ENCODE measurements at regions not wholly inside any gene's neighbourhood (a gene's known extent, or its start where the extent isn't known, plus 50 kb on each side); places are given as distances from the start of the nearest gene placed in this dataset.

- no peaks in the 10 kb centered on the region for H3K27me3 ChIP-seq (ENCODE audit: control insufficient read depth, insufficient read depth, low read length, poor library complexity, severe bottlenecking)
- H3K4me3 ChIP-seq (ENCODE audit: low read length): no peak overlapping the region
- no peak for TF ChIP-seq CTCF (conservative IDR thresholded peaks at IDR 0.05)
- no peaks in the 10 kb centered on the region for H3K9me3 ChIP-seq (ENCODE audit: control insufficient read depth, low read length)
- no peak overlapping the region for H3K4me3 Mint-ChIP-seq
- no peak overlapping the region for H3K9ac ChIP-seq (ENCODE audit: extremely low read depth, low read length, poor library complexity, severe bottlenecking)
- H3K27ac ChIP-seq (ENCODE audit: low read depth, low read length): no peak overlapping the region
- 88 to 89% methylated on average over 1 to 3 of the region's 3 CpGs for WGBS, 2 experiments (ENCODE audit: insufficient coverage in 1 of 2, insufficient read length in 1 of 2)
- no peaks in the 10 kb centered on the region for H3K9me3 Mint-ChIP-seq
- peaks cover 36% of the 10 kb centered on the region for H3K4me1 Mint-ChIP-seq
- peaks cover 4% of the 10 kb centered on the region for H3K36me3 Mint-ChIP-seq (ENCODE audit: low read depth)
- peaks cover 9% of the 10 kb centered on the region for H3K4me1 ChIP-seq (ENCODE audit: control insufficient read depth, insufficient read depth, low read length)
- no peaks in the 10 kb centered on the region for H3K27me3 Mint-ChIP-seq (ENCODE audit: insufficient read depth)
- no peak for DNase-seq
- H3K27ac Mint-ChIP-seq: no peak overlapping the region
- H3K36me3 ChIP-seq (ENCODE audit: control insufficient read depth, insufficient read depth, low read length): no peaks in the 10 kb centered on the region
Measured at GRCh38 chr9:626596-626995, 214.9 kb upstream of the DMRT1 start.

- no peak overlapping the region for H3K4me3 Mint-ChIP-seq
- H3K27me3 Mint-ChIP-seq (ENCODE audit: insufficient read depth): no peaks in the 10 kb centered on the region
Measured at GRCh38 chr9:627336-627970, 214.0 kb upstream of the DMRT1 start.

DNA sequence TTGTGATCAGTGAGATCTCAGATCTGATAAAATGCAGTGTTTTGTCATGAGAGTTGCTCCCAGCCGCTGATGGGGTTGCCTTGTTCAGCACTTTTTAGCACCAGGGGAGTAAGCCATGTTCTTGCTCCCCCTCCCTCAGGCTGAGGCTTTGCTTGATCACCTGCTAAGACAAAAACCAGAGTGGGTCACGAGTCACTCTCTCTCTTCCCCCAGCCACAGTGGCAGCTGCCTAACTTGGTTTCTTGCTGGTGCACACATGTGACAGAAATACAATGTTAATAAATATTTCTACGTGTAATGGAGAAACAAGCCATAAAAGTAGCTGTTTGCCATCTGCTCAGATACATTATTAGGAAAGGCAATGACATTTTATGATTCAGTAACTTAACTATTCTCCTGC lies 212.4 kb upstream of the DMRT1 start:
- Mint-ChIP-seq H3K27me3 (ENCODE audit: insufficient read depth) (no peaks in the 10 kb centered on the region), H3K36me3 (ENCODE audit: low read depth) (peaks cover 8% of the 10 kb centered on the region), H3K27ac (no peak overlapping the region), H3K4me1 (peaks cover 37% of the 10 kb centered on the region), H3K4me3 (no peak overlapping the region), H3K9me3 (peaks cover 11% of the 10 kb centered on the region)
- H3K9me3 ChIP-seq (ENCODE audit: control insufficient read depth, low read length): peaks cover 10% of the 10 kb centered on the region
- no peak overlapping the region for H3K9ac ChIP-seq (ENCODE audit: extremely low read depth, low read length, poor library complexity, severe bottlenecking)
- DNase-seq: no peak
- TF ChIP-seq CTCF (conservative IDR thresholded peaks at IDR 0.05): no peak
- 80 to 94% methylated on average over 1 to 3 of the region's 3 CpGs for WGBS, 2 experiments (ENCODE audit: insufficient coverage in 1 of 2, insufficient read length in 1 of 2)
- no peaks in the 10 kb centered on the region for H3K36me3 ChIP-seq (ENCODE audit: control insufficient read depth, insufficient read depth, low read length)
- H3K27me3 ChIP-seq (ENCODE audit: control insufficient read depth, insufficient read depth, low read length, poor library complexity, severe bottlenecking): no peaks in the 10 kb centered on the region
- peaks cover 9% of the 10 kb centered on the region for H3K4me1 ChIP-seq (ENCODE audit: control insufficient read depth, insufficient read depth, low read length)
- H3K4me3 ChIP-seq (ENCODE audit: low read length): no peak overlapping the region
- no peak overlapping the region for H3K27ac ChIP-seq (ENCODE audit: low read depth, low read length)

More at GRCh38 chr9:627336-627970, 214.0 kb upstream of the DMRT1 start:
- 67 to 78% methylated on average over 1 of the region's 2 CpGs for WGBS, 2 experiments (ENCODE audit: insufficient coverage in 1 of 2, insufficient read length in 1 of 2)
- H3K4me1 Mint-ChIP-seq: peaks cover 37% of the 10 kb centered on the region
- peaks cover 4% of the 10 kb centered on the region for H3K36me3 Mint-ChIP-seq (ENCODE audit: low read depth)
- Histone ChIP-seq H3K9ac (ENCODE audit: extremely low read depth, low read length, poor library complexity, severe bottlenecking) (no peak overlapping the region), H3K27ac (ENCODE audit: low read depth, low read length) (no peak overlapping the region), H3K36me3 (ENCODE audit: control insufficient read depth, insufficient read depth, low read length) (no peaks in the 10 kb centered on the region), H3K9me3 (ENCODE audit: control insufficient read depth, low read length) (no peaks in the 10 kb centered on the region), H3K27me3 (ENCODE audit: control insufficient read depth, insufficient read depth, low read length, poor library complexity, severe bottlenecking) (no peaks in the 10 kb centered on the region), H3K4me3 (ENCODE audit: low read length) (no peak overlapping the region), H3K4me1 (ENCODE audit: control insufficient read depth, insufficient read depth, low read length) (peaks cover 9% of the 10 kb centered on the region)
- no peak for TF ChIP-seq CTCF (conservative IDR thresholded peaks at IDR 0.05)
- H3K9me3 Mint-ChIP-seq: no peaks in the 10 kb centered on the region
- DNase-seq: peak; percentile 48
- no peak overlapping the region for H3K27ac Mint-ChIP-seq
